D721Med (cell line): ENCODE measurements at regions not wholly inside any gene's neighbourhood (a gene's known extent, or its start where the extent isn't known, plus 50 kb on each side); places are given as distances from the start of the nearest gene placed in this dataset.
"Not testable (repeated sequence)": the region's sequence is repeated elsewhere in the genome, so short reads cannot be mapped to it uniquely, and the experiment has no call there.

Experiments used
- DNase-seq: peaks from one replicate; pipeline ENCODE4 v3.0.0; 2011; ENCODE audit warnings: low spot score; ENCODE audit not compliant: insufficient read length
- FAIRE-seq: peaks from 2 replicates; lab custom pipeline; 2011; peaks lifted over from hg19 to GRCh38; lab: Jason Lieb, UNC
- TF ChIP-seq, protein P1 (sequence below): IDR thresholded peaks from 2 replicates; pipeline ENCODE4 v1.5.1; 2012; ENCODE audit warnings: mild to moderate bottlenecking, control low read depth; ENCODE audit not compliant: insufficient read depth; ENCODE audit errors: missing control alignments

- DNase-seq: no peak
- TF ChIP-seq, protein P1, sequence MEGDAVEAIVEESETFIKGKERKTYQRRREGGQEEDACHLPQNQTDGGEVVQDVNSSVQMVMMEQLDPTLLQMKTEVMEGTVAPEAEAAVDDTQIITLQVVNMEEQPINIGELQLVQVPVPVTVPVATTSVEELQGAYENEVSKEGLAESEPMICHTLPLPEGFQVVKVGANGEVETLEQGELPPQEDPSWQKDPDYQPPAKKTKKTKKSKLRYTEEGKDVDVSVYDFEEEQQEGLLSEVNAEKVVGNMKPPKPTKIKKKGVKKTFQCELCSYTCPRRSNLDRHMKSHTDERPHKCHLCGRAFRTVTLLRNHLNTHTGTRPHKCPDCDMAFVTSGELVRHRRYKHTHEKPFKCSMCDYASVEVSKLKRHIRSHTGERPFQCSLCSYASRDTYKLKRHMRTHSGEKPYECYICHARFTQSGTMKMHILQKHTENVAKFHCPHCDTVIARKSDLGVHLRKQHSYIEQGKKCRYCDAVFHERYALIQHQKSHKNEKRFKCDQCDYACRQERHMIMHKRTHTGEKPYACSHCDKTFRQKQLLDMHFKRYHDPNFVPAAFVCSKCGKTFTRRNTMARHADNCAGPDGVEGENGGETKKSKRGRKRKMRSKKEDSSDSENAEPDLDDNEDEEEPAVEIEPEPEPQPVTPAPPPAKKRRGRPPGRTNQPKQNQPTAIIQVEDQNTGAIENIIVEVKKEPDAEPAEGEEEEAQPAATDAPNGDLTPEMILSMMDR: no peak
Measured at GRCh38 chr6:86756640-86757229, 180.6 kb upstream of the HTR1E start.

DNA sequence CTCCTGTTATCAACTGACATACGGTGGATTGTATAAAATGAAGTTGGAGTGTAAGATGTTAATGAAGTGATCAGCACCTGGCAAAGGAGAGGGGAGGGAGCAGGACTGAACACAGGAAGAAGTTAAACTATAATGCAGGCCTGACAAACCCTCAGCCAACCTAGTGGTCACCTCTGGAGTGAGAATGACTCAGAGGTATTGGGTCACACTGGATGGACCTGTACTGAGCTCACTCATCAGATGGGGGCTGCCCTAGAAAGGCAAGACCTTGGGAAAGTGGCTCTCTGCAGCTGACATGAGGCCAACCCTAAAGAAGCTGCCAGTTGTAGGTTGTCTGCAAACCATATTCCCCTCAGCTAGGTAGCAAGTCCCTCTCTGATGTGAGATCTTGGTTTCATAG, 193.3 kb upstream of the HTR1E start:
- DNase-seq (no peak), FAIRE-seq (no peak)
- TF ChIP-seq, protein P1: no peak

More at GRCh38 chr6:86756640-86757229, 180.6 kb upstream of the HTR1E start:
- FAIRE-seq: no peak

GRCh38 chr6:86738078-86738477, 199.2 kb upstream of the HTR1E start:
- TF ChIP-seq, protein P1: no peak
- FAIRE-seq (no peak), DNase-seq (no peak)

- not testable (repeated sequence) for DNase-seq, FAIRE-seq
Measured at GRCh38 chr6:86731631-86732030, 205.7 kb upstream of the HTR1E start.

- not testable (repeated sequence) for DNase-seq, FAIRE-seq
Measured at GRCh38 chr6:86730772-86731171, 206.6 kb upstream of the HTR1E start.

- no peak for DNase-seq
- TF ChIP-seq, protein P1: no peak
- FAIRE-seq: no peak
Measured at GRCh38 chr6:86730216-86730615, 207.1 kb upstream of the HTR1E start.

DNA sequence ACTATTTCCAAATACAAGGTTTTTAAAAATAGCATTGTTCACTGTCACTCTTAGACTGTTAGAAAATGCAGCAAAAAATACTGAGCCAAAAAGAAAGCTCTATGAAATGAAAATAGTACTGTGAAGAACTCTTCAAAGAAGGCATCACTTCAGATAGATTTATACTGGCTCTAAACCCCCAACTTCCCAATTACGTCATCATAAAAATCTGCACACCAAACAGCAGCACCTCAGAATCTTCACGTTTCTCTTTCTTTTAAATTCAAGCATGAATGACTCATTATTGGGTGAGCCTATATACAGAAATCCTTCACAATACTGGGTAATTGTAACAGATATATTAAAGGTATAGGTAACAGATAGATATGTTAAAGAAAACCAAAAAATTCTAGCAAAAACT, 208.4 kb upstream of the HTR1E start:
- no peak for DNase-seq
- no peak for FAIRE-seq
- TF ChIP-seq, protein P1: no peak

GRCh38 chr6:86724695-86725094, 212.6 kb upstream of the HTR1E start:
- DNase-seq (no peak), FAIRE-seq (no peak)
- TF ChIP-seq, protein P1: no peak
